H54 (cell line): ENCODE measurements at regions not wholly inside any gene's neighbourhood (a gene's known extent, or its start where the extent isn't known, plus 50 kb on each side); places are given as distances from the start of the nearest gene placed in this dataset.
"Not testable (repeated sequence)": the region's sequence is repeated elsewhere in the genome, so short reads cannot be mapped to it uniquely, and the experiment has no call there.

ENCODE experiments used
- DNase-seq: peaks from one replicate; pipeline ENCODE4 v3.0.0; 2011; ENCODE audit warnings: low spot score, mixed read lengths; ENCODE audit not compliant: insufficient read length
- FAIRE-seq: peaks from 3 replicates; lab custom pipeline; 2011; peaks lifted over from hg19 to GRCh38; lab: Jason Lieb, UNC
- POLR2A ChIP-seq: IDR thresholded peaks from 2 replicates; pipeline ENCODE4 v1.6.1; 2011; ENCODE audit warnings: low read depth, mild to moderate bottlenecking, low read length

DNA sequence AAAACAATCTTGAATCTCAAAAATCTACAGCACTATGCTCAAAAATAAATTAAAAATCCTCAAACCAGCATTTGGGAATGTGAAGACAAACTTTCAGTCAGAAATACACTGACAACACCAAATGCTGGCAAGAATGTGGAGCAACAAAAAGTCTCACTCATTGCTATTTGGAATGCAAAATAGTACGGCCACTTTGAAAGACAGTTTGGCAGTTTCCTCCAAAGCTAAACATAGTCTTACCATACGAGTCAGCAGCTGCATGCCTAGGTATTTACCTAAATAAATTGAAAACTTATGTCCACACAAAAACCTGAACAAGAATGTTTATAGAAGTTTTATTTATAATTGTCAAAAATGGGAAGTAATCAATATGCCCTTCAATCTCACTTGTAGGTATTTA is 904.2 kb upstream of the LRRC4C start:
- no peak for TF ChIP-seq POLR2A
- FAIRE-seq (no peak), DNase-seq (no peak)

DNA sequence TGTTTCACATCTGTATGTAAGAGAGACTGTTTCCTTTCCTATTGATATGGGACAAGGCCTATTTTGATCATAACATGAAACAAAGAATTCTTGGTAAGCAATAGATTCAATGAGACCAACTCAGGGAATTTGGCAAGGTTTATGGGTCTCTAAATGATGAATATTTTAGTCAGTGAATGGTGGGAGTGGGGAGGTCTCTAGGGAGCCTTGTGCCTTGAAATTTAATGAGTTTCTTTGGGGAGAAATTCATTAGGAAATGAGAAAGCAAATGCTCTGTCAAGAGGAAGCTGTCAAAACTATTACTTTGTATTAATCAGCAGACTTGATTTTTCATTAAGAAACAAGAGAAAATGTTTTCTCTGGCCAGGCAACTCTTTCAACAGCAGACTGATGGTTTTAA is 921.7 kb upstream of the API5 start:
- no peak for TF ChIP-seq POLR2A
- FAIRE-seq, result no peak
- DNase-seq, result no peak

DNA sequence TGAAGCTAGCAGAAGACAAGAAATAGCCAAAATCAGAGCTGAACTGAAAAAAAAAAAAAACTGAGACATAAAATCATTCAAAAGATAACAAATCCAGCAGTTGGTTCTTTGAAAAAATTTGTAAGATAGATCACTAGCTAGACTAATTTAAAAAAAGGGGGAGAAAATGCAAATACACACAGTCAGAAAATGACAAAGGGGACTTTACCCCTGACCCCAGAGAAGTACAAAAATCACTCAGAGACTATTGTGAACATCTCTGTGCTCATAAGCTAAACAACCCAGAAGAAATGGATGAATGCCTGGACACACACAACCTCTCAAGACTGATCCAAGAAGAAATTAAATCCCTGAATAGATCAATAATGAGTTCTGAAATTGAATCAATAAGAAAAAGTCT is 914.3 kb upstream of the API5 start:
- FAIRE-seq (no peak), DNase-seq (no peak)
- no peak for TF ChIP-seq POLR2A

DNA sequence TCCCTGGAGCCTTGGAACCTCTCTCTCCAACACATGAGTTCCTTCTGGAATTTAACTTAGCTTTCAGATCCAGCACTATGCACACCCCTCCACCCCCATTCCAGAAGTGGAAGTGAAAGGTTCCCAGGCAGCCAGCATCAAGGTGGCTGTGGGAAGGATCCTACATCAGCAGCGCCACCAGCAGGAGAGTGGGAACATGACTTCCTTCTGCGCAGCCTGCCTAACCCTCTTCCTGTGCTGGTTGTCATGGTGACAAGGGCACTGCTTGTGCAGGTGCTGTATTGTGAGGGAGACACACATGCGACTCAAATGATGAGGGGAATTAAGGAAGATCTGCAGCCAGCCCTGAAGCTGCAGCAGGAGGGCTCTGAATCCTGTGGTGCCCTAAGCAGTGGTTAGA is 904.5 kb upstream of the API5 start:
- no peak for DNase-seq
- no peak for FAIRE-seq
- TF ChIP-seq POLR2A, result no peak

DNA sequence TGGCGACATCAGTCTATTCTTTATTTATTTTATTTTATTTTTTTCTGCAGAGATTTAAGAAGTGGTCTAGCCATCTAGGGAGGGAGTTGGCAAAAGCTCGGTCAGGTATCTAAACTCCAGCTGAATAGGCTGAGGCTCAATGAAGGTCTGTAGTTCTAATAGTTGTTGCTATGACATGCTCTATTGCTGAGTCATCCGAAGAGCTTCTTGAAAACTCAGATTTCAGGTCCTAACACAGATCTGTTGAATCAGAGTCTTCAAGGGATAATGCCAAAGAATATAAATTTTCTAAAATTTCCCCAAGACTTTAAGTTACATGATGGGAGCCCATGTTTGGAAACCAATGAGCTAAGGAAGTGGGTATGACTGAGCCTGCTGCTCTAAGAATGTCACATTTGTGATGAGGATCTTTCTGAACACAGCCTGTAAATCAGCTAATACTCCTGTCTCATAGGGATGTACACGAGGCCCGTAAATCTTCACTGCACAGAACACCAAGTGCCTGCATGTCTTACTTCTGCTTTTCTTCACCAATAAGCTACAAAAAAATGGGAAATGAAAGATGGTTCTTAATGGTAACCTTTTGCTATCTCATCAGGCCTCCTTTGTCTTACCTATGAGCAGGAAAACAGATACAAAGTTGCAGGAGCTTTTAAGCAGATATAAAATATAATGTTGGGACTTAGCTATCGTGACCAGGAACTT is 901.4 kb upstream of the API5 start:
- no peak for FAIRE-seq

DNA sequence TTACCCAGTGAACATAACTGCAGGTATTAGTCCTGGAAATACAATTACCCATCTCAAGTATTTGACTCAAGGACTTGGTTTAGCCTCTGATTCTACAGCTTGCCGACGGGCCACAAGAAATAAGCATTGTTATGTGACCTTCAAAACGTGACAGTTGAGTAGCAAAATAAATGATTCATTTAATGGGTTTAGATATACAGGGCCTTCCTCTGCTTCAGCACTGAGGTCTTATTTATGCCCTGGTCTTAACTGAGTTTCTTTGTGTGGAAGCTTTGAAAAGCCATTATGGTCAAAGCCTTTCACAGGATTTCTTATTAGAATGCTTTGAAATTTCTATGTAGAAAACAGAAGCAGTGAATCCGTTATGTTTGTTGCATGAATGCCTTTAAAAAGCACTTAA is 899.2 kb upstream of the API5 start:
- DNase-seq (no peak), FAIRE-seq (no peak)
- no peak for TF ChIP-seq POLR2A

More for the DNA sequence above, 901.4 kb upstream of the API5 start:
- no peak for DNase-seq
- no peak for TF ChIP-seq POLR2A

DNA sequence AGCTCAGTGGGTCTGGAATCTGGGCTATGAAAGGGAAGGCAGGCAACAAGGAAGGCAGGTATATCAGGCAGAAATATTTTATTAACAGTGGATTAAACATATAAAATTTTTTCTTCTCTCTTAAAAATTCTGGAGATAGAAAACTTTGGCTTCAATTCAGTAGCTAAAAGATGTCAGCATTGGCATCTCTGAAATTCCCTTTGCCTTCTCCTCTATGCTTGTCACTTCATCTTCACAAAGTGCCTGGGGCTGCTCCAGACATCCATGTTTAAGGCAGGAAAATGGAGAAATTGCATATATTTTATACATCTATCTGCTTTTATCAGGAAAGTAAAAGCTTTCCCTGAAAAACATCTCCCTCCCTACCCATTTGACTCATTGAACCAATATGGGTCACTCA is 894.1 kb upstream of the API5 start:
- no peak for FAIRE-seq
- DNase-seq, result no peak
- no peak for TF ChIP-seq POLR2A

DNA sequence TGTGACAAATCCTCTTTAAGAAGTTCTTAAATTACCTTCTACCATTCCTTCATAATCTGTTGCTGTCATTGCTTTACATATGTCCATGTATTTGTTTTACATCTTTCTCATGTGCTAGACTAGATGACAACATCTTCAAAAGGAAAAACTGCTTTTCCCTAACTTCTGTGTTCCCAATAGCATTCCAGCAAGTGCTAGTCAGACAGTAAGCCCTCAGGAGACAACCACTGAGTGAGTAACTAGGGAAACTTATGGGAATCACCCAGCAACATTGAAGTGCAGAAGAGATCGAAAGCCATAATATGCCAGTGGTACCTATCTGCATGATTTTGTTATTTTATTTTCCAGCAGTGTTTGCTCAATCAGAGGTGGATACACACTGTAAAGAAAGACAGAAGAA is 889.7 kb upstream of the API5 start:
- no peak for TF ChIP-seq POLR2A
- no peak for FAIRE-seq
- no peak for DNase-seq

DNA sequence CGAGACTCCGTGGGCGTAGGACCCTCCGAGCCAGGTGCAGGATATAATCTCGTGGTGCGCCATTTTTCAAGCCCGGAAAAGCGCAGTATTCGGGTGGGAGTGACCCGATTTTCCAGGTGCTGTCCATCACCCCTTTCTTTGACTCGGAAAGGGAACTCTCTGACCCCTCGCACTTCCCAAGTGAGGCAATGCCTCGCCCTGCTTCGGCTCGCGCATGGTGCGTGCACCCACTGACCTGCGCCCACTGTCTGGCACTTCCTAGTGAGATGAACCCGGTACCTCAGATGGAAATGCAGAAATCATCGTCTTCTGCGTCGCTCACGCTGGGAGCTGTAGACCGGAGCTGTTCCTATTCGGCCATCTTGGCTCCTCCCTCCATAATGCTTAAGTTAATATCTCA is 876.9 kb upstream of the API5 start:
- FAIRE-seq, result not testable (repeated sequence)

DNA sequence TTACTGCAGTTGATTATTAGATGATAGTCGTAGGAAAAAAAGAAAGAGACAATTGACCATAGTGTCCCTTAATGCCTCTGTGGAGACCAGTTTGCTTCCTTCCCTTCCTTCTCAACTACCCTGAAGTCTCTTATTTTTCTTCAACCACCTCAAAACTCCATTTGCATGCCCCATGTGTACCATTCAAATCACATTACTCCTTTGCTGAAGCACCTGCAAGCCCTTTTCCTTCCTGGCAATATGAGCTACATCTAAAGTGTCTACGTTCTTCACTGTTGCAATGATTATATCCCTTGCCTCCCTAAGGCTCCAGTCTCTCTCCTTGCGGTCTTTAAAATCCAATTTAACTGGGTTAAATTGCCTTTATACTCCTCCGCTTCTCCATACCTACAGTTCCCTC is 867.4 kb upstream of the API5 start:
- no peak for FAIRE-seq
- DNase-seq, result no peak

More for the DNA sequence above, 876.9 kb upstream of the API5 start:
- DNase-seq, result not testable (repeated sequence)

DNA sequence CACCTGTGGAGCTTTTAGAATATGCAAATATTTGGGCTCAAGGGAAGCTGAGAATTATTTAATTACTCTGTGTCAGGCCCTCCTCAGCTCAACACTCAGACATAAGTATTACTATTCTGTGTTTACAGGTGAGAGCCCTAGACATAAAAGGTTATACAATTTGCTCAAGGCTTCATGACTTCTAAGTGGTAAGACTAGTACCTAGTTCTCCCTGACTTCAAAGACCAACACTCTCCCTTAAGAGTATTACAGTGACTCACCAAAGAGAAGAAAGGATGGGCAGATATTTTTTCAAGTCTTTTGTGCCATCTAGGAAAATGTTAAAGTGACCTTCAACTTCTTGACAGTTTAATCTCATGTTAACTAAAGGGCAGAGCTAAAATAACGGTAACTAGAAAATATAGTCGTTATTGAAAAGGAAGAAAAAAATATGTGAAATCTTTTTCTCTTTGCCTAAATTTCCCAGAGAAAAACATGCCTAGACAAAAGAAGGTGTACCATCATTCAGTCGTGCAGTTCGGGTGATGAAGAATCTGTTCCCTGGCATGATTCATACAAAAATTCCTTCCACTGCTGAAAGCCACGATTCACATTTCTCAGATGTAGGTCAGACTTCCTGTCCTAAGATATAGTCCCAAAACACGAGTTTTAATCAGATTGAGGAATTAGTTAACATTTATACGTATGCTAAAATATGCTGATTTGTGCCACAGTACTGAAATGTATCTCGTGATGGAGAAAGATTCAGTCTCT is 849.1 kb upstream of the API5 start:
- DNase-seq (no peak), FAIRE-seq (no peak)
- no peak for TF ChIP-seq POLR2A

More for the DNA sequence above, 867.4 kb upstream of the API5 start:
- no peak for TF ChIP-seq POLR2A

DNA sequence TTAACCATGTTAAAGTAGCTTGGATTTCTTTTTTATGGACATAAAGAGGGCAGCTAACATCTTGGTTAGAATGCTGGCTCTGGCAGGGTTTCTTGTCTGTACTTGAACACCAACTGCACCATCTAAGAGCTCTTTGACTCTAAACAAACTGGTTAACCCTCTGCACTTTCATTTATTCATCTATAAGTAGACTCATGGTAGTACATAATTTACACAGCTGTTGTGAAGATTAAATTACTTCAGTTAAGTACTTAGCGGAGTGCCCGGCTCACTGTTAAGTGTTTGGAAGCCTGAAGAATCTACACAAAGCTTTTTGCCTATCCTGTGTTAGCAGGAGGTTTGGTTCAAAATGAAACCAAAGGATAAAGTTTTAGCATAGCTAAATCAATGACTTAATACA is 846.2 kb upstream of the API5 start:
- no peak for TF ChIP-seq POLR2A
- FAIRE-seq, result no peak
- no peak for DNase-seq

DNA sequence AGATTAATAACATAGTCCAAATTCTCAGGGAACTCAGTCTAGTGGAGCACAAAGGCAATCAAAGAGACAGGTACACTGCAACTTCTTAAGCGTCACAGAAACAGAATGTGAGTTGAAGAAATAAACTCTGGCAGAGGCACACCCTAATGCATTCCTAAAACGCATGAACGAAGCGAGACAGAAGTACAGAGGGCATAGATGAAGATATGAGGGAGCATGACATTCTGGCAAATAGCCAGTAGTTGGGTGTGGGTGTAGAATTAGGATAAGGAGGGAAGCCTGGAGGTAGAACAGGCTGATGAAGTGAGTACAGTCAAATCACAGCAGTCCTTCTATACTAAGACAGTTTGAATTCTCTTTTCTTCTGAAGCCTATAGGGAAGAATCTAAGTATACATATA is 838.7 kb upstream of the API5 start:
- FAIRE-seq (no peak), DNase-seq (no peak)
- no peak for TF ChIP-seq POLR2A

DNA sequence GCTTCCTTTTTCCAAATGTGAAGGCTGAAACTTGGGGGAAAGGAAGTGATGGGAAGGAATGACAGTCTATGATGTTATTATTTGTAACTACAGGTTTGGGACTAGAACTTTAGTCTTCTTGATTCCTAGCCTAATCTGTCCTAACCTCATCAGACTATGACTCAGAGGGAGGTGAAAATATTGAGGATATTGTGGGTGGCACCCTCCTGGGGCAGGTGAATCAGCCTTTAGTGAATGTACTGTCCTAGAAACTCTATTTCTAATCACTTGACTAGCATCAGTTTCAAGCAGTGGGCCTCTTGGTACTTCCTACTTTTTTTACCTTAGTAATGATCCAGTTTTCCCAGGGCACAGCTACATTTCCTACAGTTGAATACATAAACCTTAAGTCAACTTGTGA is 829.0 kb upstream of the API5 start:
- no peak for TF ChIP-seq POLR2A
- DNase-seq (no peak), FAIRE-seq (no peak)

DNA sequence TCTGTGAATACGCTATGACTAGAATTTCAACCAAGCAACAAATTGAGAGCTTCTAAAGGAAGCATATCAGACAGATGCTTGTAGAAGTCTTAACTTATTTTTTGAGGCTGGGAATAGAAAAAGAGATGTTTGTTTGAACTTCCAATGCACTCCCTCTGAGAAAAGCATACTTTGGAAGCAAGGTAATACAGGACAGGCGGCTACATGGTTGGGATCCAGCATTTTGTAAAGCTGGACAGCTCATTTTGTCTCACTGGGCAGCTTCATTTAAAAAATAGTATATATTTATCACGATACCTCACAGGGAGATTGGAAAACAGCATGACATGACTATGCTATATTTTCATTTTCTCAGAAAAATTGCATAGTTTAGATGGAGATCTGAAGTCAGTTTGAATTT is 821.3 kb upstream of the API5 start:
- DNase-seq, result no peak
- TF ChIP-seq POLR2A, result no peak
- FAIRE-seq, result no peak
